H9 (cell line): ENCODE measurements at regions not wholly inside any gene's neighbourhood (a gene's known extent, or its start where the extent isn't known, plus 50 kb on each side); places are given as distances from the start of the nearest gene placed in this dataset.

Experiments
- DNase-seq: peaks from one replicate; pipeline ENCODE4 v3.0.0-alpha.2; 2017
- H2AFZ ChIP-seq: one replicate; pipeline ENCODE4 v1.6.1; 2013; ENCODE audit warnings: mild to moderate bottlenecking, low read length, control low read depth, moderate library complexity
- H2AK5ac ChIP-seq: 2 replicates; pipeline ENCODE4 v1.6.1; 2013; ENCODE audit warnings: low read length, control low read depth, mixed read lengths; ENCODE audit not compliant: insufficient read length
- H2BK120ac ChIP-seq: one replicate; pipeline ENCODE4 v1.6.1; 2013; ENCODE audit warnings: low read depth, mild to moderate bottlenecking, low read length, control low read depth, inconsistent platforms; ENCODE audit not compliant: poor library complexity, severe bottlenecking
- H2BK12ac ChIP-seq: 2 replicates; pipeline ENCODE4 v1.6.1; 2013; ENCODE audit warnings: low read length, control low read depth, mixed read lengths, low read depth; ENCODE audit not compliant: insufficient read length
- H2BK15ac ChIP-seq: 2 replicates; pipeline ENCODE4 v1.6.1; 2013; ENCODE audit warnings: low read depth, low read length, control low read depth
- H2BK20ac ChIP-seq: one replicate; pipeline ENCODE4 v1.6.1; 2013; ENCODE audit warnings: low read depth, mild to moderate bottlenecking, low read length, control low read depth, inconsistent platforms; ENCODE audit not compliant: poor library complexity, severe bottlenecking
- H2BK5ac ChIP-seq: 2 replicates; pipeline ENCODE4 v1.6.1; 2013; ENCODE audit warnings: low read length, control low read depth, mixed read lengths; ENCODE audit not compliant: insufficient read length
- H3K14ac ChIP-seq: 2 replicates; pipeline ENCODE4 v1.6.1; 2013; ENCODE audit warnings: low read length, control low read depth; ENCODE audit not compliant: insufficient read depth
- H3K18ac ChIP-seq: 2 replicates; pipeline ENCODE4 v1.6.1; 2013; ENCODE audit warnings: low read depth, mild to moderate bottlenecking, mixed read lengths, low read length, control low read depth; ENCODE audit not compliant: insufficient read length
- H3K23ac ChIP-seq: 2 replicates; pipeline ENCODE4 v1.6.1; 2013; ENCODE audit warnings: low read length, control low read depth, mixed read lengths, low read depth; ENCODE audit not compliant: insufficient read length
- H3K23me2 ChIP-seq: 2 replicates; pipeline ENCODE4 v1.6.1; 2013; ENCODE audit warnings: low read depth, mild to moderate bottlenecking, mixed read lengths, low read length, control low read depth; ENCODE audit not compliant: insufficient read length, poor library complexity, severe bottlenecking
- H3K27ac ChIP-seq: 2 replicates; pipeline ENCODE4 v1.5.1; 2013; ENCODE audit warnings: low read length, control low read depth, mixed read lengths, low read depth; ENCODE audit not compliant: insufficient read length
- H3K27me3 ChIP-seq: 2 replicates; pipeline ENCODE4 v1.6.1; 2013; ENCODE audit warnings: low read length, control low read depth, inconsistent platforms; ENCODE audit not compliant: insufficient read depth
- H3K4ac ChIP-seq: 2 replicates; pipeline ENCODE4 v1.6.1; 2013; ENCODE audit warnings: low read depth, mild to moderate bottlenecking, control low read depth, inconsistent platforms, low read length, moderate library complexity
- H3K4me1 ChIP-seq: 2 replicates; pipeline ENCODE4 v1.6.1; 2013; ENCODE audit warnings: low read length, control low read depth, inconsistent platforms; ENCODE audit not compliant: insufficient read depth
- H3K4me2 ChIP-seq: 2 replicates; pipeline ENCODE4 v1.6.1; 2013; ENCODE audit warnings: low read length, control low read depth, mixed read lengths; ENCODE audit not compliant: insufficient read length, insufficient read depth
- H3K56ac ChIP-seq: 2 replicates; pipeline ENCODE4 v1.6.1; 2013; ENCODE audit warnings: low read depth, mild to moderate bottlenecking, mixed read lengths, low read length, control low read depth; ENCODE audit not compliant: insufficient read length
- H3K79me1 ChIP-seq: 2 replicates; pipeline ENCODE4 v1.6.1; 2013; ENCODE audit warnings: low read depth, mild to moderate bottlenecking, moderate library complexity, low read length, control low read depth, inconsistent platforms; ENCODE audit not compliant: insufficient read depth, poor library complexity, severe bottlenecking
- H3K79me2 ChIP-seq: 2 replicates; pipeline ENCODE4 v1.6.1; 2013; ENCODE audit warnings: low read length, control low read depth, inconsistent platforms; ENCODE audit not compliant: insufficient read depth
- H3K9ac ChIP-seq: 2 replicates; pipeline ENCODE4 v1.6.1; 2013; ENCODE audit warnings: low read length, control low read depth, mixed read lengths; ENCODE audit not compliant: insufficient read length; ENCODE audit errors: extremely low read depth
- H3K9me3 ChIP-seq: one replicate; pipeline ENCODE4 v1.6.1; 2013; ENCODE audit warnings: low read depth, low read length, inconsistent platforms; ENCODE audit not compliant: control insufficient read depth
- H3T11ph ChIP-seq: one replicate; pipeline ENCODE4 v1.6.1; 2013; ENCODE audit warnings: mild to moderate bottlenecking, low read length, control low read depth, inconsistent platforms
- H4K20me1 ChIP-seq: one replicate; pipeline ENCODE4 v1.6.1; 2013; ENCODE audit not compliant: control insufficient read depth, insufficient read length, insufficient read depth
- H4K5ac ChIP-seq: 2 replicates; pipeline ENCODE4 v1.6.1; 2013; ENCODE audit warnings: low read depth, mild to moderate bottlenecking, mixed read lengths, low read length, control low read depth; ENCODE audit not compliant: insufficient read length
- H4K8ac ChIP-seq: replicated peaks from 2 replicates; pipeline ENCODE4 v1.6.1; 2013; ENCODE audit warnings: low read length, control low read depth, mixed read lengths, low read depth; ENCODE audit not compliant: insufficient read length
- H4K91ac ChIP-seq: 2 replicates; pipeline ENCODE4 v1.6.1; 2013; ENCODE audit warnings: low read depth, mild to moderate bottlenecking, moderate library complexity, mixed read lengths, low read length, control low read depth; ENCODE audit not compliant: insufficient read length
- H3K27ac Mint-ChIP-seq, 3 experiments: 2 replicates in 2 of 3; 3 replicates in 1 of 3; pipeline ENCODE4 v1.8.0; 2020 to 2021; ENCODE audit warnings: mixed read lengths in 3 of 3, mild to moderate bottlenecking in 1 of 3, moderate library complexity in 1 of 3
- H3K27me3 Mint-ChIP-seq: 2 replicates; pipeline ENCODE4 v1.8.0; 2021; ENCODE audit warnings: low read depth, mild to moderate bottlenecking, moderate library complexity, mixed read lengths
- H3K36me3 Mint-ChIP-seq, 3 experiments: 2 replicates in 2 of 3; 3 replicates in 1 of 3; pipeline ENCODE4 v1.8.0; 2020 to 2021; ENCODE audit warnings: low read depth in 3 of 3, mixed read lengths in 3 of 3; ENCODE audit not compliant: insufficient read depth in 1 of 3
- H3K4me1 Mint-ChIP-seq, 2 experiments: 2 replicates each; pipeline ENCODE4 v1.8.0; 2020; ENCODE audit warnings: mixed read lengths in 2 of 2
- H3K4me3 Mint-ChIP-seq, 2 experiments: 2 replicates in 1 of 2; 3 replicates in 1 of 2; pipeline ENCODE4 v1.8.0; 2020 to 2021; ENCODE audit warnings: mild to moderate bottlenecking in 2 of 2, mixed read lengths in 2 of 2, moderate library complexity in 1 of 2
- H3K9me3 Mint-ChIP-seq, 2 experiments: 2 replicates in 1 of 2; 3 replicates in 1 of 2; pipeline ENCODE4 v1.8.0; 2020; ENCODE audit warnings: mild to moderate bottlenecking in 2 of 2, mixed read lengths in 2 of 2, moderate library complexity in 1 of 2
- WGBS: extraction: QIAGEN DNeasy Blood & Tissue Kit; methylation state at CpG from one replicate; pipeline ENCODE4 v1.1.7; 2013; ENCODE audit warnings: missing lambda C conversion rate, low lambda C conversion rate, mixed read lengths; ENCODE audit not compliant: insufficient read length; ENCODE audit errors: extremely low coverage; 5-methylcytosine and 5-hydroxymethylcytosine counted together
- TF ChIP-seq, protein P1 (sequence below): fragments of 200-600 bp; sonication (generic); conservative IDR thresholded peaks from 3 replicates; pipeline ENCODE4 v1.8.0; 2021; ENCODE audit warnings: antibody characterized with exemption, mild to moderate bottlenecking

DNA sequence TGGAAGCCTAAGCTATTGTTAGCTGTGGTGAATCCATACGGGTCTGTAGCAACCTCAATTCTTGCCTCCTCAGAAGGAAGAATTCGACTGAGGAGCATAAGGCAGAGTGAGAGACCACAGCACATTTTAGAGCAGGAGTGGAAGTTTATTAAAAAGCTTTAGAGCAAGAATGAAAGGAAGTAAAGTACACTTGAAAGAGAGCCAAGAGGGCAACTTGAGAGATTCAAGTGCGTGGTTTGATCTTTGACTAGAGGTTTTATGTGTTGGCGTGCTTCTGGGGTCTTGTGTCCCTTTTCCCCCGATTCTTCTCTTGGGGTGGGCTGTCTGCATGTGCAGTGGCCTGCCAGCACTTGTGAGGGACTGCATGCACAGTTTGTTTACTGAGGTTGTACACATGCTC, 880.6 kb upstream of the INTU start:
- Mint-ChIP-seq H3K4me3 (no peak overlapping the region), H3K27ac (no peak overlapping the region), H3K9me3 (no peaks in the 10 kb centered on the region; a peak in 1 of 5 replicates), H3K4me1 (no peaks in the 10 kb centered on the region), H3K36me3 (no peaks in the 10 kb centered on the region), H3K27me3 (no peaks in the 10 kb centered on the region)
- no peak overlapping the region for H3K56ac ChIP-seq
- TF ChIP-seq, protein P1, sequence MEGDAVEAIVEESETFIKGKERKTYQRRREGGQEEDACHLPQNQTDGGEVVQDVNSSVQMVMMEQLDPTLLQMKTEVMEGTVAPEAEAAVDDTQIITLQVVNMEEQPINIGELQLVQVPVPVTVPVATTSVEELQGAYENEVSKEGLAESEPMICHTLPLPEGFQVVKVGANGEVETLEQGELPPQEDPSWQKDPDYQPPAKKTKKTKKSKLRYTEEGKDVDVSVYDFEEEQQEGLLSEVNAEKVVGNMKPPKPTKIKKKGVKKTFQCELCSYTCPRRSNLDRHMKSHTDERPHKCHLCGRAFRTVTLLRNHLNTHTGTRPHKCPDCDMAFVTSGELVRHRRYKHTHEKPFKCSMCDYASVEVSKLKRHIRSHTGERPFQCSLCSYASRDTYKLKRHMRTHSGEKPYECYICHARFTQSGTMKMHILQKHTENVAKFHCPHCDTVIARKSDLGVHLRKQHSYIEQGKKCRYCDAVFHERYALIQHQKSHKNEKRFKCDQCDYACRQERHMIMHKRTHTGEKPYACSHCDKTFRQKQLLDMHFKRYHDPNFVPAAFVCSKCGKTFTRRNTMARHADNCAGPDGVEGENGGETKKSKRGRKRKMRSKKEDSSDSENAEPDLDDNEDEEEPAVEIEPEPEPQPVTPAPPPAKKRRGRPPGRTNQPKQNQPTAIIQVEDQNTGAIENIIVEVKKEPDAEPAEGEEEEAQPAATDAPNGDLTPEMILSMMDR = no peak
- H3K79me1 ChIP-seq = no peaks in the 10 kb centered on the region
- H2BK20ac ChIP-seq = no peak overlapping the region
- no peak overlapping the region for H3K27ac ChIP-seq
- no peak for DNase-seq
- no peaks in the 10 kb centered on the region for H3K27me3 ChIP-seq
- H3K4ac ChIP-seq = no peak overlapping the region
- no peak overlapping the region for H2BK120ac ChIP-seq
- H4K5ac ChIP-seq = no peak overlapping the region
- H3K14ac ChIP-seq = no peak overlapping the region
- H2AK5ac ChIP-seq = no peak overlapping the region
- no peaks in the 10 kb centered on the region for H3K4me1 ChIP-seq
- H2BK15ac ChIP-seq = no peak overlapping the region
- H3K9ac ChIP-seq = no peak overlapping the region
- no peak overlapping the region for H4K91ac ChIP-seq
- H2AFZ ChIP-seq = no peak overlapping the region
- no peak overlapping the region for H3K23ac ChIP-seq
- H3T11ph ChIP-seq = no peak overlapping the region
- H4K20me1 ChIP-seq = no peaks in the 10 kb centered on the region
- H3K18ac ChIP-seq = no peak overlapping the region
- no peak overlapping the region for H3K4me2 ChIP-seq
- H3K23me2 ChIP-seq = no peaks in the 10 kb centered on the region
- H2BK12ac ChIP-seq = no peak overlapping the region
- H3K79me2 ChIP-seq = no peaks in the 10 kb centered on the region
- H3K9me3 ChIP-seq = no peaks in the 10 kb centered on the region
- H4K8ac ChIP-seq = no peak overlapping the region
- no CpG with 5 or more reads among the region's 5 CpGs for WGBS
- no peak overlapping the region for H2BK5ac ChIP-seq
